ENCODE measurements at regions not wholly inside any gene's neighbourhood (a gene's known extent, or its start where the extent isn't known, plus 50 kb on each side); places are given as distances from the start of the nearest gene placed in this dataset.

DNA sequence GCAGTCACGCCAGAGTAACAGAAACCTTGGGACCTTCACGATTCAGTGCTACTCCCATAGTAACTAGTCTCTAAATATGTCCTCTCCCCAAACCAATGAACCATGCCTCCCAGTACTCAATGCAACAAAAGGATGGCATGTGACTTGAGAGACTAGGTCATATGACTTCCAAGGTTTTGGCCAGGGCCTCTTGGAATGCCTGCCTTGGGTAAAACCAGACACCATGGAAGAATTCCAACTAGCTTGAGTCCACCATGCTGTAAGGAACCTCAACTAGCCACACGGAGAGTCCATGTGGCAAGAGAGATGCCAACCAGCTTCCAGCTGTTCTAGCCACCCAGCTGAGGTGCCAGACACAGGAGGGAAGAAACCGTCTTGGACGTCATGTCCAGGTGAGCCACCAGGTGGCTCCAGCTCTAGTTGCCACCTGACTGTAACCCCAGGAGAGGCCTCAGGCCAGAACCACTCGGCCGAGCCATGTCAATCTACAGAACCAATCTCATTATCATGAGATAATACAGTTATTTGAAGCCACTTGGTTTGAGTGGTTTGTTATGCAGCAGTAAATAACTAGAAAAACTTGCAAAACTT, 115.0 kb downstream of the SYF2 start:
- TF ChIP-seq EZH2phosphoT487 (IDR thresholded peaks at IDR 0.05; ENCODE audit: low read length): no peak
- TF ChIP-seq, protein P1, sequence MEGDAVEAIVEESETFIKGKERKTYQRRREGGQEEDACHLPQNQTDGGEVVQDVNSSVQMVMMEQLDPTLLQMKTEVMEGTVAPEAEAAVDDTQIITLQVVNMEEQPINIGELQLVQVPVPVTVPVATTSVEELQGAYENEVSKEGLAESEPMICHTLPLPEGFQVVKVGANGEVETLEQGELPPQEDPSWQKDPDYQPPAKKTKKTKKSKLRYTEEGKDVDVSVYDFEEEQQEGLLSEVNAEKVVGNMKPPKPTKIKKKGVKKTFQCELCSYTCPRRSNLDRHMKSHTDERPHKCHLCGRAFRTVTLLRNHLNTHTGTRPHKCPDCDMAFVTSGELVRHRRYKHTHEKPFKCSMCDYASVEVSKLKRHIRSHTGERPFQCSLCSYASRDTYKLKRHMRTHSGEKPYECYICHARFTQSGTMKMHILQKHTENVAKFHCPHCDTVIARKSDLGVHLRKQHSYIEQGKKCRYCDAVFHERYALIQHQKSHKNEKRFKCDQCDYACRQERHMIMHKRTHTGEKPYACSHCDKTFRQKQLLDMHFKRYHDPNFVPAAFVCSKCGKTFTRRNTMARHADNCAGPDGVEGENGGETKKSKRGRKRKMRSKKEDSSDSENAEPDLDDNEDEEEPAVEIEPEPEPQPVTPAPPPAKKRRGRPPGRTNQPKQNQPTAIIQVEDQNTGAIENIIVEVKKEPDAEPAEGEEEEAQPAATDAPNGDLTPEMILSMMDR (IDR thresholded peaks at IDR 0.05; ENCODE audit: low read length): peak; percentile 56

All from MM.1S (cell line).